ENCODE measurements at regions not wholly inside any gene's neighbourhood (a gene's known extent, or its start where the extent isn't known, plus 50 kb on each side); places are given as distances from the start of the nearest gene placed in this dataset.
"Not testable (repeated sequence)": the region's sequence is repeated elsewhere in the genome, so short reads cannot be mapped to it uniquely, and the experiment has no call there.

DNA sequence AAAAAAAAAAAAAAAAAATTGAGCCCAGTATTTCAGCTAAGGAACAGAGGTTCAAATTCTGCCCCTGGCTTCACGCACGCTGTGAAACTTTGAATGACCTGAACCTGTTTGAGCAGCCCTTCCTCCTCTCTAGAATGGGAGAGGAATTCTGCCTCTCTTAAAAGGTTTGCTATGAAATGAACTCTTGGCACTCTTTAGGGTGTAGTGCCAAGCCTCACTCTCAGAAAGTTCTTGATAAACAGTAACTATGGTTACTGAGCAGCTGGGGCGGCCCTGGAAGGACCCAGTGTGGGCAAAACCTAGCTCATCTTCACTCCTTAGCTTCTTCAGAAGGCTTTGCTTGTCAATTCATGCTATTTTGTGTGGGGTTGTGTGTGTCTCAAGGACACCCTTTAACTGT lies 73.7 kb downstream of the GEMIN8 start:
- DNase-seq = no peak

GRCh38 chrX:13955095-13955647 lies 74.5 kb downstream of the GEMIN8 start:
- no peak for DNase-seq

DNA sequence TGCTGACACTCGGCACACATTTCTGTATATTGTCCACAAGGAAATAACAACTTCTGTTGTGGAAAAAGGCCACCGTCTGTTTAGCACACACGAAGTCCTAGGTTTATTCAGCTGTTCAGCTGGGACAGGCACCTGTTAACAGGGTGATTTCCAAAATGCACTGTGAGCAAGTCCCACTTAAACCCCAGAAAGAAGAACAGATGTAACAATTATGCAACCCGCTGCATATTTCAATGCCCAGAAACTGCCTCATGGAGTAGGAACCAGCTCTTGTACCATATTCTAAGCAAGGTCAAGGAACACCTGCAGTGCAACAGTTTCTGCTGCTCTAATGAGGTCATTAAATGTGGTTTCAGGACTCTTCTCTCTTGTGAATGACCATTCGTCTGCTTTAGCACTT lies 77.1 kb downstream of the GEMIN8 start:
- no peak for DNase-seq

DNA sequence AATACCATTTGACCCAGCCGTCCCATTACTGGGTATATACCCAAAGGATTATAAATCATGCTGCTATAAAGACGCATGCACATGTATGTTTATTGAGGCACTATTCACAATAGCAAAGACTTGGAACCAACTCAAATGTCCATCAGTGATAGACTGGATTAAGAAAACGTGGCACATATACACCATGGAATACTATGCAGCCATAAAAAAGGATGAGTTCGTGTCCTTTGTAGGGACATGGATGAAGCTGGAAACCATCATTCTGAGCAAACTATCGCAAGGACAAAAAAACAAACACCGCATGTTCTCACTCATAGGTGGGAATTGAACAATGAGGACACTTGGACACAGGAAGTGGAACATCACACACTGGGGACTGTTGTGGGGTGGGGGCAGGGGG lies 83.5 kb downstream of the GEMIN8 start:
- DNase-seq = not testable (repeated sequence)

DNA sequence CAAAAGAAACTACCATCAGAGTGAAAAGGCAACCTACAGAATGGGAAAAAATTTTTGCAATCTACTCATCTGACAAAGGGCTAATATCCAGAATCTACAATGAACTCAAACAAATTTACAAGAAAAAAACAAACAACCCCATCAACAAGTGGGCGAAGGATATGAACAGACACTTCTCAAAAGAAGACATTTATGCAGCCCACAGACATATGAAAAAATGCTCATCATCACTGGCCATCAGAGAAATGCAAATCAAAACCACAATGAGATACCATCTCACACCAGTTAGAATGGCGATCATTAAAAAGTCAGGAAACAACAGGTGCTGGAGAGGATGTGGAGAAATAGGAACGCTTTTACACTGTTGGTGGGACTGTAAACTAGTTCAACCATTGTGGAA lies 83.9 kb downstream of the GEMIN8 start:
- DNase-seq = not testable (repeated sequence)

- DNase-seq = no peak
Observed at GRCh38 chrX:13940671-13941070, 89.0 kb downstream of the GEMIN8 start.

DNA sequence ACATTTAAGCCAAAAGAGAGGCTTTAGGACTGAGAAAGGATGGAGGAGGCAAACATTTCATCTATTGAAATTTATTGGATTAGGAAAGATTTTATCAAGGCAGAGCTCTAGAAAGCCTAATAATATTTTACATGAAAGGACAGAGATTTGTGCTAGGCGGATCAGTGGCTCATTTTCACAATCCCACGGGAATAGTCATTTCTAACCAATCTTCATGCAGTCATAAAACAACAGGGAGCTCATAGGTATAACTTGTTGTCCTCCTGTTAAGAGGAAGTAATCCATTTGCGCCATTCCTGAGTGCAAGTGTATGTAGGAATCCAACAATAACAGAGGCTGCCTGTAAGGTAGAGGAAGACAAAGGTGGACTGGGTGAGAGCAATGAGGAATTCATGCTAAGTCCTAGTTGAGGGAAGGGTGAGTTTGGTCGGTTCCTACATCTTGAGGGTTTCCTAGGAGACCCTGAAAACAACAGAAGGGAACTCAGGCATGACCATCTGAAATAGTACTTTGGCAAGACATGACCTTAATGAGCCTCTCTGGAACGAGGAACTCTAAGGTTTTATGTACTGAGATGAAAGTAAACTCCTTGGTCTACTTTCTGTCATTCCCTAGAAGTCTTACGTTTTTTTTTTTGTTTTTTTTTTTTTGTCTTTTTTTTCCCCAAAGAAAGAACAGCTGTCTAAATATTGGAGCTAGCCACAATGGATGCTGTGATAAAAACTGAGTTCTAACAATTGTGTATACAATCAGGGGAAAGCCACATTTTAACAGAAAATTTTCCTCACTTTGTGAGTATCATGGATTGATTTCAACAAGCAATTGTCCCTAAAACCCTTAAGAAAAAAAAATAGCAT lies 89.7 kb downstream of the GEMIN8 start:
- peak; percentile 34 for DNase-seq

DNA sequence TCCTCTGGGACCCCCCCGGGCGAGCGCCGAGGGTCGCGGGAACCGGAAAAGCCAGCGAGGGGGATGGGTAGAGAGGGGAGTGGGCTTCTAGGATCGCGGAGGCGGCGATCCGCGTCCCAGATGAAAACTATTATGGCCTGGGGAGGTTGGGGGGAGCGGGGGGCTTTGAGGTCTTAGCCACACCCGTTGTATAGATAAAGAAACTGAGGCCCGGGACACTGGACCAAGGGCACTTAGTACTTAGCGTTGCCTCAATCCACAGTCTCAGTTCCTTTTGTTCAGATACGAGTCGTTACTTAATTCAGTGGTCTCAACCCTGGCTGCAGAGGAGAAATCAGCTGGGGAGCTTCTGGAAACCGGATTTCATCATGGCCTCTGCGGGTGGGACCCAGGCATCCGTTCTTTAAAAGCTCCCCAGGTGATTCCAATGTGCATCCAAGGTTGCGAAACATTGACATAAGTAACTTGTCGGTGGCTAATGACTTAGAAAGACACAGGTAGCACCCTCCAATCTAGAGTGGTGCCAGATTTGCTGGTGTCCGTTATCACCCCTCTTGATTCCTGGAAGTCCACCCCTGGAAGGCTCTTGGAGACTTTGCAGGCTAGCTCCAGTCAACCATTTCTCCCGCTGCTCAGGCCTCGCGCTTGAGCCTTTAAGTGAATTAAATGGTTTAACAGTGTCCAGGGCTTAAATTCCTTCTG lies 90.7 kb downstream of the GEMIN8 start:
- DNase-seq = no peak

DNA sequence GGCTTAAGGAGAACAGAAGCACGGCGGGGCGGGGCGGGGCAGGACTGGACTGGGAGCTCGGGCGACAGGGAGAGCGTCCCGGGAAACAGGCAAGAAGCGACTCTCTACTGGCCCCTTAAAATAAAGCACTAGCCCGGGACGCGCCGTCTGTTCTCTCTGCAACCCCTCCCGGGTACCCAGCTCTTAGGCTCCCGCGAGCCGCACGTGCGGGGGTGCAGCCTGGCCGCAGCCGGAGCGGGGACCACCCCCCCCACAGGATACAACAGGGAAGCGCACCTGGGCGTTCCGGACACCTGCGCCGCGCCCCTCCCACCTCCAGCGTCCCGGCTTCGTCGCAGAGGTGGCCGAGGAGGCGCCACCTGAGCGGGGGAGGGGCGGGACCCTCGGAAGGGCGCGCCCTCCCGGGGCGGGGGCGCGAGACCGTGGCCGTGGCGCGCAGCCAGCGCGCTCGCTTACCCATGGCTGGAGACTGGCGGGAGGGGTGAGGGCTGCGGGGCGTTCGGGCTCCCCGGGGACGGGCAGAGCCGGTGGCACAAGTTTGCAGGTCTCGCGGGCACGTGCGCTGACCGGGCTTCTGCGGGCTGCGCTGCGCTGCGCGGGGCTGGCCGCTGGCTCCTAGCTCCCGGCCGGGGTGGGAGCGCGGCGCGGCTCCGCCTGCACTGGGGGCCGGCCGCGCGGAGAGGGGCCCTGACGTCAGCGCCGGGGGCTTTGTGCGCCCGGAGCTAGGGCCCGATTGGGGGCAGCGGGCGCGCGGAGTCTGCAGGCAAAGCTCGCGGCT lies 91.5 kb downstream of the GEMIN8 start:
- peak; percentile 43 for DNase-seq

- DNase-seq = no peak
Observed at GRCh38 chrX:13937370-13938050, 92.2 kb downstream of the GEMIN8 start.

DNA sequence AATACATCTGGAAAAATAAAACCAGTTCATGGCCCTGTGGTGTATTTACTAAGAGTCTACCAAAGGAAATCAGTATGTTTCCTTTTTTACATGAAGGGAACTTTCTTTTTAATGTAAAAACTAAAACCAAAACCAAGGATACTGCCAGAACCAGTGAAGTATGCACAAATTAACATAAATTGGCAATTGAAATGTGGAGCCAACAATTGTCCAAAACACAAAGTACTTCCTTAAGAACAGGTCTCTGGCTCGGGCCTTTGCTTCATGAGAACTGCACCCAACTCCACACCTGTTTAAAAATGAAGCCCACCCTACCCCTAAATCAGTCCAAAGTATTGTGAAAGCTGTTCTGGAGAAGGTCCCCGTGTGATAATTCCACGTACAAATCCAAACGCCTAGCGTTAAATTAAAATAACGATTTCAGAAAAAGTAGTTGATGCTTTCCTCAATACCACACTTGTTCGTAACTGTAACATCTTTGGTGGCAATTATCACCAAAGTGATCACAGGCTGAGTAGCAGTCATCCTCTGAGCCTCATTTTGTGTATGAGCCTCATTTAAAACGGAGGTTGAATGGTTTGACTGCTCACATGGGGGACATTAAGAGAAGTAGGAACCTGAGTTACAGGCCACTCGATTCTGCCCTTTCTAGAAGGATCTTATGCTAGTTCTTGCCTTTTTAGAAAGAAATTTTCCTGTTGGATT lies 93.0 kb downstream of the GEMIN8 start:
- DNase-seq = no peak

- DNase-seq = no peak
Observed at GRCh38 chrX:13934731-13935130, 95.0 kb downstream of the GEMIN8 start.

DNA sequence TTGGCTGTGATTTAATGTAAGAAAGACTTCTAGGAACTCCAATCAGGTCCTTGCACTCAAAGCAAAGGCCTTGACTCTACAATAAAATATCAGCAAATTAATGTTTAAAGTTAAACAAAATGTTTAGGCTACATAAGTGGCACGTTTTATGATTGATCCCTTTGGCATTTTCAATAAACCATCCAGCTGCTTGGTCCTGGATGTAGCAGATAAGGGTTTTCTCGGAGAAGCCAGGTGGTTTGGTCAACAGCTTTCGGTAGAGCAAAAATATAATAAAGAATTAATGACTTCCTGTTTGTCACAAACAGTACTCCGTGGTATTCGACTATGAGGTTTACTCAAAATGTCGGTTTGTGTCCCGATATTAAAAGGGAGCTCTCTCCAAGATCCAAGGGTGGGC lies 95.8 kb downstream of the GEMIN8 start:
- DNase-seq = no peak

DNA sequence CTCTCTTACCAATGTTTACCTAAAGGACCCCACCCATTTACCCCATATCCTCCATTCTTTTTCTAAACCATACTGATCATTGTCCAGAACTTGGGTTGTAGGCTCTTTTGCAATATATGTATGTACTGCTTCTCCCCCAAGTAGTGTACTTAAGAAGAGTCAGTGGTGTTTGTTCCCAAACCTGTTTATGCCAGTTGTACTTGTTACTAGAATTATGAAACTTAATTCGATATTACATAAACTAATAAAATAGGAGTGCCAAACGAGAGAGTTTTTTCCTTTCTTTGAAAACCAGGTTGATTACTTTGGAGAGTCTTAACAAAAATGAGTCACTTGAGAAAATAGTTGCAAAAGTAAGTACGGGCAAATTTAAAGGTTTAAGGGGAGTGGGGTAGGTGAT lies 96.3 kb downstream of the GEMIN8 start:
- no peak for DNase-seq

GRCh38 chrX:13932416-13932815 lies 97.3 kb downstream of the GEMIN8 start:
- DNase-seq = no peak

GRCh38 chrX:13927175-13927574 lies 102.5 kb downstream of the GEMIN8 start:
- DNase-seq = no peak

- no peak for DNase-seq
Observed at GRCh38 chrX:13923845-13924244, 105.8 kb downstream of the GEMIN8 start.

DNA sequence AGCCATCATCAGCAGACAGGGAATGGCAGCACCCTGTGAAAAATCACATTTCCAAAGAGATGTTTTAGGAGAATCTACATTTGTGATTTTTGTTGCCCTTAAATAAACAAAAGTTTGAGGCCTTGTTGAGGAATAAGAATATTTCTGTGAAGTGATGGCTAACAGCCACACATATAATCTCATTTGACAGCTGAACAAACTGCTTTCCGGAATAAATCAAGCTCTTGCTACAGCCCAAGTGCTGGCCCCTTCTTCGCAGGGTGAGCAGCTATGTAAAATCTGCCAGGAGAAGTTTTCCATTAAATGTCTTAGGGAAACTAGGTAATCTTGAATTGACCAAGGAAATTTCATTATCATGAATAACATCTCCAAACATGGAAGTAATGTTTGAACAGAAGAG lies 106.4 kb upstream of the GPM6B start:
- no peak for DNase-seq

GRCh38 chrX:13917507-13917906 lies 100.6 kb upstream of the GPM6B start:
- DNase-seq = no peak

DNA sequence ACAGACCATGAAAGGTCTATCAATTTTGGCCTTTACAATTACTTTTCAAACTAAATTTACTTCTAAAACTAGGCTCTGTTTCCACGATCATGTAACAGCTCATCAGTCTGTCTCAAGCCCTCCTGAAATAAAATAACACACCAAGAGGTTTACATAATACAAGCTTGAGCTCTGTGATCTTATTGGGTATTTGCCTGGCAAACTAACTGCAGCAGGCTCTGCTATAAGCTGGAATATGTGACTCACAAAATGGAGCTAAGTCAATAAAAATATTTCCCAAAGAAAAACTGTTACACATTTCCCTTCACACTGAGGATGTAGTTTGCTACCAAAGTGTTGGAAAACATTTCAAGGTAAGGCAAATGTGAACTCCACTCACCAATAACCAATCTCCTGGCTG lies 94.7 kb upstream of the GPM6B start:
- DNase-seq = peak; percentile 53

DNA sequence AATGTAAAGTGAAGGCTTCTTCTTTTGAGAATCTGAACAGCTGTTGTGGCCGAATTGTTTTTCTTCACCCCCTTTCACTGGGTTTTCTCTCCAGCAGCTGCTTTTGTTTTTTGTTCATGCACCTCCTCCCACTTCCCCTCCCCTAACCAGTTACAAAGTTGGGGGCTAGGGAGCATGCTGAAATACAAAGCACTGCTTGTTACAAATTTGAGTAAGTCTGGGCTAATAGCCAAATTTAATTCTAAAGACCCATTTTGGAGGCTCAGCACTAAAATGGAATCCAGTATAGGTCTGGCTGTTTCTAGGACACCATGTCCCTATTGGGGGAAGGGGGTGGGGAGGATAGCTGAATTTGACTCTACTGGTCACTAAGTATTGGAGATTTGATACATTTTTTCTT lies 89.2 kb upstream of the GPM6B start:
- no peak for DNase-seq

DNA sequence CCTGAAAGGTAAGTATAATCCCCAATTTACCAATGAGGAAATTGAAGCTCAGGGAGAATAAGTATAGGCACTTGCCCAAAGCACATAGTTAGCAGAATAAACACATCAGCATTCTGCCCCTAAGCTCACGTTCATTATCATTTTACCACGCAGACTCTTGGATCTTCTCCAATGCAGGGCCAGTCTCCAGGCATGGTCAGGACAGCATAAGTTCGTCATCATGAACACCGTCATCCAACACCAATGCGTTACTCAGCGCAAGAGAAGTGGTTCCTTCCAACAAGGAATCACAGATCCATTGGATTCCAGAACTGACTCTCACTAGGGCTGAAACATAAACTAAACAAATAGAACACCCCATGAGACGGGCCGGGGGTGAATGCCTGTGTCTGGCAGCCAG lies 86.5 kb upstream of the GPM6B start:
- no peak for DNase-seq

All from hindlimb muscle (tissue), 1 donor.